Stomach (tissue), 4 donors: ENCODE measurements at regions not wholly inside any gene's neighbourhood (a gene's known extent, or its start where the extent isn't known, plus 50 kb on each side); places are given as distances from the start of the nearest gene placed in this dataset.

ENCODE experiments used
- CTCF ChIP-seq, 7 experiments: fragments of 450-650 bp in 4 of 7; fragments of 200-600 bp in 3 of 7; sonication (generic) in 3 of 7; IDR thresholded peaks; one replicate each; pipeline ENCODE4 v1.5.1; 2016 to 2019; ENCODE audit warnings: antibody characterized with exemption in 7 of 7, control low read depth in 2 of 7, mild to moderate bottlenecking in 1 of 7
- EP300 ChIP-seq: sonication (generic); formaldehyde crosslinking; IDR thresholded peaks from one replicate; pipeline ENCODE4 v1.6.1; 2017; ENCODE audit warnings: antibody characterized with exemption
- POLR2A ChIP-seq, 4 donors: fragments of 450-650 bp; IDR thresholded peaks; one replicate each; pipeline ENCODE4 v1.6.1; 2016; ENCODE audit warnings: antibody characterized with exemption in 4 of 4, control low read depth in 2 of 4, mild to moderate bottlenecking in 1 of 4, moderate library complexity in 1 of 4
- POLR2AphosphoS5 ChIP-seq, 3 donors: sonication (generic); formaldehyde crosslinking; IDR thresholded peaks; one replicate each; pipeline ENCODE4 v1.6.1; 2016; ENCODE audit warnings: antibody characterized with exemption in 3 of 3

- no peak for TF ChIP-seq POLR2A (IDR thresholded peaks at IDR 0.05)
- TF ChIP-seq CTCF (IDR thresholded peaks at IDR 0.05): no peak
- TF ChIP-seq EP300: no peak
- no peak for TF ChIP-seq POLR2AphosphoS5 (IDR thresholded peaks at IDR 0.05)
Observed at GRCh38 chrX:137178392-137178791, 144.6 kb upstream of the GPR101 start.
